AG10803 (cell line): ENCODE measurements at regions not wholly inside any gene's neighbourhood (a gene's known extent, or its start where the extent isn't known, plus 50 kb on each side); places are given as distances from the start of the nearest gene placed in this dataset.
"Not testable (repeated sequence)": the region's sequence is repeated elsewhere in the genome, so short reads cannot be mapped to it uniquely, and the experiment has no call there.

Source experiments
- DNase-seq: peaks from one replicate; pipeline ENCODE4 v3.0.0; 2010; ENCODE audit warnings: low read depth
- H3K4me3 ChIP-seq: 2 replicates; pipeline ENCODE4 v1.5.1; 2011; ENCODE audit warnings: mild to moderate bottlenecking, low read length, control low read depth
- CTCF ChIP-seq: conservative IDR thresholded peaks from 2 replicates; pipeline ENCODE4 v1.5.1; 2011; ENCODE audit warnings: mild to moderate bottlenecking, low read length, control low read depth, inconsistent platforms

- TF ChIP-seq CTCF = no peak
- H3K4me3 ChIP-seq = no peak overlapping the region
- DNase-seq = no peak
Observed at GRCh38 chr3:181610083-181610972, 101.4 kb upstream of the SOX2 start.

GRCh38 chr3:181609030-181609767 is 102.5 kb upstream of the SOX2 start:
- TF ChIP-seq CTCF = no peak
- no peak for DNase-seq

GRCh38 chr3:181604267-181604666 is 107.5 kb upstream of the SOX2 start:
- DNase-seq = no peak
- no peak overlapping the region for H3K4me3 ChIP-seq
- no peak for TF ChIP-seq CTCF

More at GRCh38 chr3:181609030-181609767, 102.5 kb upstream of the SOX2 start:
- no peak overlapping the region for H3K4me3 ChIP-seq

- no peak for TF ChIP-seq CTCF
- H3K4me3 ChIP-seq = no peak overlapping the region
- no peak for DNase-seq
Observed at GRCh38 chr3:181596126-181596525, 115.6 kb upstream of the SOX2 start.

GRCh38 chr3:181590939-181591338 is 120.8 kb upstream of the SOX2 start:
- not testable (repeated sequence) for H3K4me3 ChIP-seq, DNase-seq

GRCh38 chr3:181582619-181583018 is 129.1 kb upstream of the SOX2 start:
- no peak for DNase-seq
- no peak overlapping the region for H3K4me3 ChIP-seq
- no peak for TF ChIP-seq CTCF

- no peak for TF ChIP-seq CTCF
- peak; percentile 8 for DNase-seq
- no peak overlapping the region for H3K4me3 ChIP-seq
Observed at GRCh38 chr3:181581656-181582055, 130.1 kb upstream of the SOX2 start.
